HUES48 (cell line): ENCODE measurements at regions not wholly inside any gene's neighbourhood (a gene's known extent, or its start where the extent isn't known, plus 50 kb on each side); places are given as distances from the start of the nearest gene placed in this dataset.

Experiments
- H3K27ac ChIP-seq: one replicate; pipeline ENCODE4 v1.7.0; 2013; ENCODE audit warnings: low read depth, low read length, inconsistent platforms
- H3K27me3 ChIP-seq: 2 replicates; pipeline ENCODE4 v1.6.1; 2013; ENCODE audit warnings: mild to moderate bottlenecking, low read length; ENCODE audit not compliant: control insufficient read depth, insufficient read depth
- H3K36me3 ChIP-seq: 2 replicates; pipeline ENCODE4 v1.6.1; 2013; ENCODE audit warnings: low read length; ENCODE audit not compliant: control insufficient read depth, insufficient read depth
- H3K4me1 ChIP-seq: 2 replicates; pipeline ENCODE4 v1.6.1; 2013; ENCODE audit warnings: mild to moderate bottlenecking, low read length; ENCODE audit not compliant: control insufficient read depth, insufficient read depth
- H3K4me3 ChIP-seq: 2 replicates; pipeline ENCODE4 v1.5.1; 2013; ENCODE audit warnings: mild to moderate bottlenecking, low read depth, low read length
- H3K9ac ChIP-seq: 2 replicates; pipeline ENCODE4 v1.6.1; 2013; ENCODE audit warnings: mild to moderate bottlenecking, low read depth, low read length, moderate library complexity
- H3K9me3 ChIP-seq: 2 replicates; pipeline ENCODE4 v1.6.1; 2013; ENCODE audit warnings: low read length; ENCODE audit not compliant: control insufficient read depth, insufficient read depth

GRCh38 chr4:100591161-100591876, 73.5 kb upstream of the EMCN start:
- Histone ChIP-seq H3K9ac (no peak overlapping the region), H3K4me3 (no peak overlapping the region), H3K27ac (no peak overlapping the region), H3K27me3 (no peaks in the 10 kb centered on the region), H3K4me1 (no peaks in the 10 kb centered on the region; the same call in 1 of the 2 replicates), H3K36me3 (no peaks in the 10 kb centered on the region), H3K9me3 (no peaks in the 10 kb centered on the region)

- Histone ChIP-seq H3K27me3 (no peaks in the 10 kb centered on the region), H3K4me1 (no peaks in the 10 kb centered on the region; the same call in 1 of the 2 replicates), H3K27ac (no peak overlapping the region), H3K9me3 (no peaks in the 10 kb centered on the region), H3K4me3 (no peak overlapping the region), H3K36me3 (no peaks in the 10 kb centered on the region), H3K9ac (no peak overlapping the region)
These were observed 72.5 kb upstream of the EMCN start for GRCh38 chr4:100590325-100590724.

GRCh38 chr4:100588076-100588475, 70.3 kb upstream of the EMCN start:
- Histone ChIP-seq H3K9ac (no peak overlapping the region), H3K27ac (no peak overlapping the region), H3K4me3 (no peak overlapping the region), H3K27me3 (no peaks in the 10 kb centered on the region), H3K9me3 (no peaks in the 10 kb centered on the region), H3K36me3 (no peaks in the 10 kb centered on the region), H3K4me1 (no peaks in the 10 kb centered on the region; the same call in 1 of the 2 replicates)

GRCh38 chr4:100582146-100582545, 64.3 kb upstream of the EMCN start:
- Histone ChIP-seq H3K27ac (no peak overlapping the region), H3K36me3 (no peaks in the 10 kb centered on the region), H3K9me3 (no peaks in the 10 kb centered on the region), H3K9ac (no peak overlapping the region), H3K27me3 (no peaks in the 10 kb centered on the region), H3K4me3 (no peak overlapping the region), H3K4me1 (no peaks in the 10 kb centered on the region)

GRCh38 chr4:100581337-100581736, 63.5 kb upstream of the EMCN start:
- H3K4me3 ChIP-seq = no peak overlapping the region
- no peak overlapping the region for H3K9ac ChIP-seq
- H3K27me3 ChIP-seq = no peaks in the 10 kb centered on the region
- H3K9me3 ChIP-seq = no peaks in the 10 kb centered on the region
- no peak overlapping the region for H3K27ac ChIP-seq
- H3K36me3 ChIP-seq = no peaks in the 10 kb centered on the region
- no peaks in the 10 kb centered on the region for H3K4me1 ChIP-seq

- Histone ChIP-seq H3K4me1 (no peaks in the 10 kb centered on the region), H3K9ac (no peak overlapping the region), H3K27me3 (no peaks in the 10 kb centered on the region), H3K27ac (no peak overlapping the region), H3K9me3 (no peaks in the 10 kb centered on the region), H3K36me3 (no peaks in the 10 kb centered on the region), H3K4me3 (no peak overlapping the region)
These were observed 58.7 kb upstream of the EMCN start for GRCh38 chr4:100576570-100576969.

GRCh38 chr4:100574607-100575006, 56.8 kb upstream of the EMCN start:
- H3K9ac ChIP-seq = no peak overlapping the region

GRCh38 chr4:100569196-100569595, 51.4 kb upstream of the EMCN start:
- no peak overlapping the region for H3K9ac ChIP-seq

More at GRCh38 chr4:100574607-100575006, 56.8 kb upstream of the EMCN start:
- H3K4me1 ChIP-seq = no peaks in the 10 kb centered on the region
- no peaks in the 10 kb centered on the region for H3K27me3 ChIP-seq
- H3K36me3 ChIP-seq = no peaks in the 10 kb centered on the region
- no peaks in the 10 kb centered on the region for H3K9me3 ChIP-seq
- no peak overlapping the region for H3K27ac ChIP-seq
- no peak overlapping the region for H3K4me3 ChIP-seq

More at GRCh38 chr4:100569196-100569595, 51.4 kb upstream of the EMCN start:
- no peaks in the 10 kb centered on the region for H3K4me1 ChIP-seq
- H3K4me3 ChIP-seq = no peak overlapping the region
- no peaks in the 10 kb centered on the region for H3K36me3 ChIP-seq
- H3K27ac ChIP-seq = no peak overlapping the region
- H3K9me3 ChIP-seq = no peaks in the 10 kb centered on the region
- H3K27me3 ChIP-seq = no peaks in the 10 kb centered on the region
